Panc1 (cell line): ENCODE measurements at regions not wholly inside any gene's neighbourhood (a gene's known extent, or its start where the extent isn't known, plus 50 kb on each side); places are given as distances from the start of the nearest gene placed in this dataset.

Experiments
- ATAC-seq: fragments of 200-7000 bp; cut with Tn5 transposase; 2 replicates; pipeline ENCODE4 v1.9.1; 2020; ENCODE audit warnings: mild to moderate bottlenecking, moderate library complexity
- BruUV-seq: library from RNA; stranded (reverse); fragments of 400-500 nt; replicated peaks from 2 replicates; lab custom pipeline; 2021; lab: Mats Ljungman, UMichigan
- CTCF ChIA-PET: fragments of 300-600 bp; sonication (Branson Sonifier 250); formaldehyde crosslinking; loops from one replicate; lab custom pipeline; 2022; ENCODE audit warnings: antibody characterized with exemption; lab: Charles Lee
- POLR2A ChIA-PET: fragments of 300-600 bp; sonication (Branson Sonifier 250); formaldehyde crosslinking; loops from one replicate; lab custom pipeline; 2022; ENCODE audit warnings: antibody characterized with exemption; lab: Charles Lee
- DNase-seq: peaks from one replicate; pipeline ENCODE4 v3.0.0-alpha.2; 2010; ENCODE audit warnings: low read depth, low spot score
- H3K27ac ChIP-seq: 2 replicates; pipeline ENCODE4 v1.5.1; 2011; ENCODE audit warnings: mild to moderate bottlenecking, low read length, inconsistent platforms
- H3K27me3 ChIP-seq: fragments of 200-500 bp; sonication (Bioruptor generic); 2 replicates; pipeline ENCODE4 v1.6.0; 2014; ENCODE audit warnings: low read length, inconsistent platforms; ENCODE audit not compliant: control insufficient read depth, insufficient read depth
- H3K36me3 ChIP-seq: fragments of 200-500 bp; sonication (Bioruptor generic); 2 replicates; pipeline ENCODE4 v1.5.1; 2014; ENCODE audit warnings: inconsistent platforms, mild to moderate bottlenecking, low read length, moderate library complexity; ENCODE audit not compliant: control insufficient read depth, insufficient read depth
- H3K4me1 ChIP-seq: 2 replicates; pipeline ENCODE4 v1.5.1; 2011; ENCODE audit warnings: inconsistent platforms, mild to moderate bottlenecking, low read length, moderate library complexity; ENCODE audit not compliant: control insufficient read depth, insufficient read depth
- H3K4me3 ChIP-seq, 2 experiments: 2 replicates each; pipeline ENCODE4 v1.5.1; 2011 to 2012; ENCODE audit warnings: low read depth in 2 of 2, low read length in 2 of 2, mild to moderate bottlenecking in 2 of 2, inconsistent platforms in 1 of 2, moderate library complexity in 1 of 2
- H3K9me3 ChIP-seq: fragments of 200-500 bp; sonication (Bioruptor generic); 2 replicates; pipeline ENCODE4 v1.5.1; 2014; ENCODE audit warnings: low read depth, mild to moderate bottlenecking, inconsistent platforms, low read length, moderate library complexity; ENCODE audit not compliant: control insufficient read depth, insufficient read depth
- CTCF ChIP-seq: fragments of 450-650 bp; IDR thresholded peaks from 2 replicates; pipeline ENCODE4 v1.5.1; 2017; ENCODE audit warnings: mild to moderate bottlenecking
- POLR2AphosphoS5 ChIP-seq: IDR thresholded peaks from 2 replicates; pipeline ENCODE4 v1.6.1; 2012; ENCODE audit warnings: mild to moderate bottlenecking, low read depth, low read length, moderate library complexity
- REST ChIP-seq, 2 experiments: IDR thresholded peaks; 2 replicates each; pipeline ENCODE4 v1.6.1; 2011 to 2012; ENCODE audit warnings: low read depth in 2 of 2, control low read depth in 1 of 2, low read length in 1 of 2, mild to moderate bottlenecking in 1 of 2, moderate library complexity in 1 of 2; ENCODE audit not compliant: insufficient read depth in 1 of 2
- SIN3A ChIP-seq: IDR thresholded peaks from 2 replicates; pipeline ENCODE4 v1.6.1; 2012; ENCODE audit warnings: low read depth, mild to moderate bottlenecking, low read length, moderate library complexity, borderline replicate concordance; ENCODE audit not compliant: insufficient read depth
- TCF7L2 ChIP-seq: IDR thresholded peaks from 2 replicates; pipeline ENCODE4 v1.6.1; 2011; ENCODE audit warnings: mild to moderate bottlenecking, low read depth, low read length, inconsistent platforms
- in situ Hi-C: cut with HindIII; loops from 2 replicates; pipeline ENCODE4 v1.10.0; 2016; ENCODE audit warnings: low sequenced_read_pairs, low pct_unique_long_range_greater_than_20kb
- intact Hi-C: fragments of 100-400 bp; cut with micrococcal nuclease; formaldehyde crosslinking; loops from one replicate; pipeline ENCODE4 v1.10.0; 2022; ENCODE audit not compliant: unreplicated experiment

- ChIA-PET POLR2A (no interaction called here), CTCF (no interaction called here)
- no TSS peak for BruUV-seq
- Histone ChIP-seq H3K4me1 (no peaks in the 10 kb centered on the region), H3K4me3 (no peak overlapping the region), H3K9me3 (no peaks in the 10 kb centered on the region), H3K36me3 (no peaks in the 10 kb centered on the region), H3K27me3 (no peaks in the 10 kb centered on the region), H3K27ac (no peak overlapping the region)
- DNase-seq: no peak
- intact Hi-C loops: no loop called here
- in situ Hi-C loops: no loop called here
- no peak for TF ChIP-seq TCF7L2
- no peak for TF ChIP-seq REST (IDR thresholded peaks at IDR 0.05; ENCODE audit: insufficient read depth in 1 of 2, low read depth in 2 of 2, low read length in 1 of 2)
- TF ChIP-seq SIN3A: no peak
- TF ChIP-seq CTCF: no peak
- no peak for TF ChIP-seq POLR2AphosphoS5
- ATAC-seq: no peak
Measured at GRCh38 chr5:104295991-104296390, 733.4 kb upstream of the NUDT12 start.

- CTCF ChIA-PET: no interaction called here
- POLR2A ChIA-PET: no interaction called here
- Histone ChIP-seq H3K27me3 (no peaks in the 10 kb centered on the region), H3K4me1 (no peaks in the 10 kb centered on the region), H3K27ac (no peak overlapping the region), H3K36me3 (no peaks in the 10 kb centered on the region), H3K4me3 (no peak overlapping the region), H3K9me3 (no peaks in the 10 kb centered on the region)
- in situ Hi-C loops: no loop called here
- no peak for TF ChIP-seq SIN3A
- no peak for TF ChIP-seq TCF7L2
- no peak for TF ChIP-seq REST (IDR thresholded peaks at IDR 0.05; ENCODE audit: insufficient read depth in 1 of 2, low read depth in 2 of 2, low read length in 1 of 2)
- TF ChIP-seq POLR2AphosphoS5: no peak
- no peak for TF ChIP-seq CTCF
- intact Hi-C loops: no loop called here
- DNase-seq (no peak), ATAC-seq (no peak)
- BruUV-seq: no TSS peak
Measured at GRCh38 chr5:104283136-104283535, 720.5 kb upstream of the NUDT12 start.
